HG03558 (cell line): ENCODE measurements at regions not wholly inside any gene's neighbourhood (a gene's known extent, or its start where the extent isn't known, plus 50 kb on each side); places are given as distances from the start of the nearest gene placed in this dataset.
"Not testable (repeated sequence)": the region's sequence is repeated elsewhere in the genome, so short reads cannot be mapped to it uniquely, and the experiment has no call there.

Experiments
- ATAC-seq: cut with Tn5 transposase; IDR thresholded peaks from one replicate; pipeline ENCODE4 v1.9.1; 2021; ENCODE audit warnings: moderate number of reproducible peaks; ENCODE audit not compliant: unreplicated experiment; ENCODE audit errors: extremely low read depth

GRCh38 chr11:10984250-10984649, 126.4 kb upstream of the ZBED5 start:
- no peak for ATAC-seq

- no peak for ATAC-seq
These were observed 125.1 kb upstream of the ZBED5 start for GRCh38 chr11:10982704-10983510.

- ATAC-seq: no peak
These were observed 121.7 kb upstream of the ZBED5 start for GRCh38 chr11:10979529-10979928.

GRCh38 chr11:10978198-10978597, 120.3 kb upstream of the ZBED5 start:
- ATAC-seq: no peak

- ATAC-seq: no peak
These were observed 117.5 kb upstream of the ZBED5 start for GRCh38 chr11:10975287-10975721.

- ATAC-seq: no peak
These were observed 115.6 kb upstream of the ZBED5 start for GRCh38 chr11:10973416-10973815.

GRCh38 chr11:10970926-10971325, 113.1 kb upstream of the ZBED5 start:
- ATAC-seq: no peak

GRCh38 chr11:10969387-10969786, 111.5 kb upstream of the ZBED5 start:
- ATAC-seq: no peak

GRCh38 chr11:10956884-10957283, 99.0 kb upstream of the ZBED5 start:
- ATAC-seq: not testable (repeated sequence)

GRCh38 chr11:10955616-10956015, 97.8 kb upstream of the ZBED5 start:
- no peak for ATAC-seq

- ATAC-seq: no peak
These were observed 96.3 kb upstream of the ZBED5 start for GRCh38 chr11:10954184-10954583.

- ATAC-seq: no peak
These were observed 95.0 kb upstream of the ZBED5 start for GRCh38 chr11:10952872-10953271.

- not testable (repeated sequence) for ATAC-seq
These were observed 90.1 kb upstream of the ZBED5 start for GRCh38 chr11:10947935-10948334.

- ATAC-seq: no peak
These were observed 88.2 kb upstream of the ZBED5 start for GRCh38 chr11:10946072-10946471.

- ATAC-seq: no peak
These were observed 87.3 kb upstream of the ZBED5 start for GRCh38 chr11:10945196-10945595.

- ATAC-seq: no peak
These were observed 86.1 kb upstream of the ZBED5 start for GRCh38 chr11:10943968-10944367.

GRCh38 chr11:10942620-10943019, 84.8 kb upstream of the ZBED5 start:
- no peak for ATAC-seq

GRCh38 chr11:10941871-10942270, 84.0 kb upstream of the ZBED5 start:
- no peak for ATAC-seq

- no peak for ATAC-seq
These were observed 83.6 kb upstream of the ZBED5 start for GRCh38 chr11:10941414-10941813.

GRCh38 chr11:10938650-10939387, 81.0 kb upstream of the ZBED5 start:
- no peak for ATAC-seq

- no peak for ATAC-seq
These were observed 80.4 kb upstream of the ZBED5 start for GRCh38 chr11:10938231-10938630.

GRCh38 chr11:10937385-10937771, 79.5 kb upstream of the ZBED5 start:
- no peak for ATAC-seq
